HEK293 (cell line): ENCODE measurements at regions not wholly inside any gene's neighbourhood (a gene's known extent, or its start where the extent isn't known, plus 50 kb on each side); places are given as distances from the start of the nearest gene placed in this dataset.

Experiments used
- BCL11A ChIP-seq: fragments of 450-650 bp; formaldehyde crosslinking; IDR thresholded peaks from 2 replicates; pipeline ENCODE4 v1.5.1; 2016; ENCODE audit warnings: low read depth, missing biosample characterization, missing genetic modification characterization
- FEZF1 ChIP-seq: fragments of 450-650 bp; formaldehyde crosslinking; IDR thresholded peaks from 2 replicates; pipeline ENCODE4 v1.5.1; 2016; ENCODE audit warnings: missing biosample characterization, missing genetic modification characterization
- GLI2 ChIP-seq: fragments of 450-650 bp; formaldehyde crosslinking; IDR thresholded peaks from 2 replicates; pipeline ENCODE4; 2017; ENCODE audit warnings: missing biosample characterization, missing genetic modification characterization, low read depth, borderline replicate concordance
- GLIS1 ChIP-seq: fragments of 450-650 bp; formaldehyde crosslinking; IDR thresholded peaks from 2 replicates; pipeline ENCODE4 v1.5.1; 2016; ENCODE audit warnings: missing biosample characterization, missing genetic modification characterization
- MYNN ChIP-seq: fragments of 450-650 bp; formaldehyde crosslinking; IDR thresholded peaks from 2 replicates; pipeline ENCODE4 v1.5.1; 2016; ENCODE audit warnings: missing biosample characterization, missing genetic modification characterization, borderline replicate concordance
- OSR2 ChIP-seq: fragments of 450-650 bp; formaldehyde crosslinking; IDR thresholded peaks from 2 replicates; pipeline ENCODE4 v1.5.1; 2016; ENCODE audit warnings: missing biosample characterization, missing genetic modification characterization
- PRDM10 ChIP-seq: fragments of 450-650 bp; formaldehyde crosslinking; IDR thresholded peaks from 2 replicates; pipeline ENCODE4 v1.5.1; 2016; ENCODE audit warnings: missing biosample characterization, missing genetic modification characterization
- RBAK ChIP-seq: fragments of 450-650 bp; formaldehyde crosslinking; IDR thresholded peaks from 2 replicates; pipeline ENCODE4 v1.5.1; 2016; ENCODE audit warnings: missing biosample characterization, missing genetic modification characterization
- SCRT1 ChIP-seq: fragments of 450-650 bp; formaldehyde crosslinking; IDR thresholded peaks from 2 replicates; pipeline ENCODE4 v1.5.1; 2016; ENCODE audit warnings: missing biosample characterization, missing genetic modification characterization, borderline replicate concordance
- SP7 ChIP-seq: fragments of 450-650 bp; formaldehyde crosslinking; IDR thresholded peaks from 2 replicates; pipeline ENCODE4 v1.5.1; 2016; ENCODE audit warnings: missing biosample characterization, missing genetic modification characterization
- TRIM28 ChIP-seq: IDR thresholded peaks from 2 replicates; pipeline ENCODE4 v1.6.1; 2011; ENCODE audit warnings: low read length, control low read depth, borderline replicate concordance
- ZBTB11 ChIP-seq: fragments of 450-650 bp; formaldehyde crosslinking; conservative IDR thresholded peaks from 2 replicates; pipeline ENCODE4 v1.5.1; 2016; ENCODE audit warnings: low read depth, missing biosample characterization, missing genetic modification characterization
- ZBTB17 ChIP-seq: fragments of 450-650 bp; formaldehyde crosslinking; IDR thresholded peaks from 2 replicates; pipeline ENCODE4 v1.5.1; 2016; ENCODE audit warnings: missing biosample characterization, missing genetic modification characterization
- ZBTB49 ChIP-seq: fragments of 450-650 bp; formaldehyde crosslinking; IDR thresholded peaks from 2 replicates; pipeline ENCODE4 v1.5.1; 2016; ENCODE audit warnings: missing biosample characterization, missing genetic modification characterization, low read depth
- ZNF132 ChIP-seq: fragments of 450-650 bp; formaldehyde crosslinking; IDR thresholded peaks from 2 replicates; pipeline ENCODE4 v1.5.1; 2017; ENCODE audit warnings: missing biosample characterization, missing genetic modification characterization, borderline replicate concordance
- ZNF24 ChIP-seq: fragments of 450-650 bp; formaldehyde crosslinking; IDR thresholded peaks from 2 replicates; pipeline ENCODE4 v1.5.1; 2016; ENCODE audit warnings: missing biosample characterization, missing genetic modification characterization
- ZNF473 ChIP-seq: fragments of 450-650 bp; formaldehyde crosslinking; IDR thresholded peaks from 2 replicates; pipeline ENCODE4 v1.5.1; 2017; ENCODE audit warnings: missing biosample characterization, missing genetic modification characterization
- ZNF629 ChIP-seq: fragments of 450-650 bp; formaldehyde crosslinking; IDR thresholded peaks from 2 replicates; pipeline ENCODE4 v1.5.1; 2017; ENCODE audit warnings: missing biosample characterization, missing genetic modification characterization
- ZNF707 ChIP-seq: fragments of 450-650 bp; formaldehyde crosslinking; IDR thresholded peaks from 2 replicates; pipeline ENCODE4 v1.5.1; 2016; ENCODE audit warnings: missing biosample characterization, missing genetic modification characterization
- ZNF830 ChIP-seq: fragments of 450-650 bp; IDR thresholded peaks from 2 replicates; pipeline ENCODE4 v1.5.0; 2018; ENCODE audit warnings: missing biosample characterization, missing genetic modification characterization, low read depth, mild to moderate bottlenecking, moderate library complexity
- TF ChIP-seq, protein P1 (sequence below): fragments of 450-650 bp; formaldehyde crosslinking; IDR thresholded peaks from 2 replicates; pipeline ENCODE4 v1.5.1; 2016; ENCODE audit warnings: missing biosample characterization, missing genetic modification characterization
- TF ChIP-seq, protein P2 (sequence below): fragments of 450-650 bp; formaldehyde crosslinking; IDR thresholded peaks from 2 replicates; pipeline ENCODE4 v1.5.1; 2016; ENCODE audit warnings: missing biosample characterization, missing genetic modification characterization
- TF ChIP-seq, protein P3 (sequence below): fragments of 450-650 bp; formaldehyde crosslinking; IDR thresholded peaks from 2 replicates; pipeline ENCODE4 v1.5.1; 2016; ENCODE audit warnings: missing biosample characterization, missing genetic modification characterization
- TF ChIP-seq, protein P4 (sequence below): IDR thresholded peaks from 2 replicates; pipeline ENCODE4 v1.6.1; 2011; ENCODE audit warnings: mild to moderate bottlenecking, low read depth, low read length, borderline replicate concordance

GRCh38 chr1:8097077-8097799, 71.1 kb upstream of the ERRFI1 start (continued):
- TF ChIP-seq ZBTB49 (no peak), ZNF473 (tag by site-specific recombination) (no peak), ZNF830 (tag by site-specific recombination) (no peak), BCL11A (tag by site-specific recombination) (peak; percentile 92), OSR2 (tag by site-specific recombination) (peak; percentile 90), PRDM10 (tag by site-specific recombination) (0 out of 2 replicates have a peak, but pooled peaks have one; percentile 18), GLIS1 (tag by site-specific recombination) (no peak), MYNN (tag by site-specific recombination) (no peak), ZNF629 (tag by site-specific recombination) (peak; percentile 92), GLI2 (tag by site-specific recombination) (peak; percentile 61; the same call in 1 of the 2 replicates), RBAK (tag by site-specific recombination) (0 out of 2 replicates have a peak, but pooled peaks have one; percentile 31), ZNF132 (no peak), FEZF1 (tag by site-specific recombination) (peak; percentile 28; the same call in 1 of the 2 replicates), ZNF707 (tag by site-specific recombination) (no peak), TRIM28 (peak; percentile 82; the same call in 1 of the 2 replicates), ZBTB11 (tag by site-specific recombination) (no peak), ZNF24 (tag by site-specific recombination) (peak; percentile 75), ZBTB17 (tag by site-specific recombination) (0 out of 2 replicates have a peak, but pooled peaks have one; percentile 33), SCRT1 (tag by site-specific recombination) (peak; percentile 80; the same call in 1 of the 2 replicates), SP7 (peak; percentile 97)
- TF ChIP-seq, protein P1, sequence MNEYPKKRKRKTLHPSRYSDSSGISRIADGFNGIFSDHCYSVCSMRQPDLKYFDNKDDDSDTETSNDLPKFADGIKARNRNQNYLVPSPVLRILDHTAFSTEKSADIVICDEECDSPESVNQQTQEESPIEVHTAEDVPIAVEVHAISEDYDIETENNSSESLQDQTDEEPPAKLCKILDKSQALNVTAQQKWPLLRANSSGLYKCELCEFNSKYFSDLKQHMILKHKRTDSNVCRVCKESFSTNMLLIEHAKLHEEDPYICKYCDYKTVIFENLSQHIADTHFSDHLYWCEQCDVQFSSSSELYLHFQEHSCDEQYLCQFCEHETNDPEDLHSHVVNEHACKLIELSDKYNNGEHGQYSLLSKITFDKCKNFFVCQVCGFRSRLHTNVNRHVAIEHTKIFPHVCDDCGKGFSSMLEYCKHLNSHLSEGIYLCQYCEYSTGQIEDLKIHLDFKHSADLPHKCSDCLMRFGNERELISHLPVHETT (tag by site-specific recombination): peak; percentile 90
- TF ChIP-seq, protein P2, sequence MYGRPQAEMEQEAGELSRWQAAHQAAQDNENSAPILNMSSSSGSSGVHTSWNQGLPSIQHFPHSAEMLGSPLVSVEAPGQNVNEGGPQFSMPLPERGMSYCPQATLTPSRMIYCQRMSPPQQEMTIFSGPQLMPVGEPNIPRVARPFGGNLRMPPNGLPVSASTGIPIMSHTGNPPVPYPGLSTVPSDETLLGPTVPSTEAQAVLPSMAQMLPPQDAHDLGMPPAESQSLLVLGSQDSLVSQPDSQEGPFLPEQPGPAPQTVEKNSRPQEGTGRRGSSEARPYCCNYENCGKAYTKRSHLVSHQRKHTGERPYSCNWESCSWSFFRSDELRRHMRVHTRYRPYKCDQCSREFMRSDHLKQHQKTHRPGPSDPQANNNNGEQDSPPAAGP (tag by site-specific recombination): peak; percentile 64
- TF ChIP-seq, protein P3, sequence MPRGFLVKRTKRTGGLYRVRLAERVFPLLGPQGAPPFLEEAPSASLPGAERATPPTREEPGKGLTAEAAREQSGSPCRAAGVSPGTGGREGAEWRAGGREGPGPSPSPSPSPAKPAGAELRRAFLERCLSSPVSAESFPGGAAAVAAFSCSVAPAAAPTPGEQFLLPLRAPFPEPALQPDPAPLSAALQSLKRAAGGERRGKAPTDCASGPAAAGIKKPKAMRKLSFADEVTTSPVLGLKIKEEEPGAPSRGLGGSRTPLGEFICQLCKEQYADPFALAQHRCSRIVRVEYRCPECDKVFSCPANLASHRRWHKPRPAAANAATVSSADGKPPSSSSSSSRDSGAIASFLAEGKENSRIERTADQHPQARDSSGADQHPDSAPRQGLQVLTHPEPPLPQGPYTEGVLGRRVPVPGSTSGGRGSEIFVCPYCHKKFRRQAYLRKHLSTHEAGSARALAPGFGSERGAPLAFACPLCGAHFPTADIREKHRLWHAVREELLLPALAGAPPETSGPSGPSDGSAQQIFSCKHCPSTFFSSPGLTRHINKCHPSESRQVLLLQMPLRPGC: peak; percentile 87
- TF ChIP-seq, protein P4, sequence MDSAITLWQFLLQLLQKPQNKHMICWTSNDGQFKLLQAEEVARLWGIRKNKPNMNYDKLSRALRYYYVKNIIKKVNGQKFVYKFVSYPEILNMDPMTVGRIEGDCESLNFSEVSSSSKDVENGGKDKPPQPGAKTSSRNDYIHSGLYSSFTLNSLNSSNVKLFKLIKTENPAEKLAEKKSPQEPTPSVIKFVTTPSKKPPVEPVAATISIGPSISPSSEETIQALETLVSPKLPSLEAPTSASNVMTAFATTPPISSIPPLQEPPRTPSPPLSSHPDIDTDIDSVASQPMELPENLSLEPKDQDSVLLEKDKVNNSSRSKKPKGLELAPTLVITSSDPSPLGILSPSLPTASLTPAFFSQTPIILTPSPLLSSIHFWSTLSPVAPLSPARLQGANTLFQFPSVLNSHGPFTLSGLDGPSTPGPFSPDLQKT: peak; percentile 88; the same call in 1 of the 2 replicates
